ENCODE measurements at regions not wholly inside any gene's neighbourhood (a gene's known extent, or its start where the extent isn't known, plus 50 kb on each side); places are given as distances from the start of the nearest gene placed in this dataset.

- TF ChIP-seq, protein P1, sequence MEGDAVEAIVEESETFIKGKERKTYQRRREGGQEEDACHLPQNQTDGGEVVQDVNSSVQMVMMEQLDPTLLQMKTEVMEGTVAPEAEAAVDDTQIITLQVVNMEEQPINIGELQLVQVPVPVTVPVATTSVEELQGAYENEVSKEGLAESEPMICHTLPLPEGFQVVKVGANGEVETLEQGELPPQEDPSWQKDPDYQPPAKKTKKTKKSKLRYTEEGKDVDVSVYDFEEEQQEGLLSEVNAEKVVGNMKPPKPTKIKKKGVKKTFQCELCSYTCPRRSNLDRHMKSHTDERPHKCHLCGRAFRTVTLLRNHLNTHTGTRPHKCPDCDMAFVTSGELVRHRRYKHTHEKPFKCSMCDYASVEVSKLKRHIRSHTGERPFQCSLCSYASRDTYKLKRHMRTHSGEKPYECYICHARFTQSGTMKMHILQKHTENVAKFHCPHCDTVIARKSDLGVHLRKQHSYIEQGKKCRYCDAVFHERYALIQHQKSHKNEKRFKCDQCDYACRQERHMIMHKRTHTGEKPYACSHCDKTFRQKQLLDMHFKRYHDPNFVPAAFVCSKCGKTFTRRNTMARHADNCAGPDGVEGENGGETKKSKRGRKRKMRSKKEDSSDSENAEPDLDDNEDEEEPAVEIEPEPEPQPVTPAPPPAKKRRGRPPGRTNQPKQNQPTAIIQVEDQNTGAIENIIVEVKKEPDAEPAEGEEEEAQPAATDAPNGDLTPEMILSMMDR (optimal IDR thresholded peaks at IDR 0.05 in 1 of 3, IDR thresholded peaks at IDR 0.05 in 1 of 3, conservative IDR thresholded peaks at IDR 0.05 in 1 of 3; ENCODE audit: extremely low read depth in 1 of 3, insufficient read depth in 2 of 3, low read length in 3 of 3), result no peak
- no peak for TF ChIP-seq EZH2 (IDR thresholded peaks at IDR 0.05; ENCODE audit: low read length)
Measured at GRCh38 chr14:56892959-56893358, 82.7 kb upstream of the OTX2 start.

Measured in keratinocyte (primary cell).